ENCODE measurements at regions not wholly inside any gene's neighbourhood (a gene's known extent, or its start where the extent isn't known, plus 50 kb on each side); places are given as distances from the start of the nearest gene placed in this dataset.
"Not testable (repeated sequence)": the region's sequence is repeated elsewhere in the genome, so short reads cannot be mapped to it uniquely, and the experiment has no call there.

- no peak for DNase-seq (ENCODE audit: low read depth)
Observed at GRCh38 chr15:62506217-62506805, 341.2 kb upstream of the C2CD4B start.

- DNase-seq (ENCODE audit: low read depth) = no peak
Observed at GRCh38 chr15:62509395-62509958, 344.4 kb upstream of the C2CD4B start.

GRCh38 chr15:62510791-62511190 lies 345.7 kb upstream of the C2CD4B start:
- no peak for DNase-seq (ENCODE audit: low read depth)

- DNase-seq (ENCODE audit: low read depth) = no peak
Observed at GRCh38 chr15:62512904-62513303, 347.8 kb upstream of the C2CD4B start.

- no peak for DNase-seq (ENCODE audit: low read depth)
Observed at GRCh38 chr15:62513893-62514292, 348.8 kb upstream of the C2CD4B start.

- DNase-seq (ENCODE audit: low read depth) = no peak
Observed at GRCh38 chr15:62515696-62516395, 350.8 kb upstream of the C2CD4B start.

GRCh38 chr15:62517541-62517940 lies 352.5 kb upstream of the C2CD4B start:
- DNase-seq (ENCODE audit: low read depth) = no peak

- not testable (repeated sequence) for DNase-seq (ENCODE audit: low read depth)
Observed at GRCh38 chr15:62518666-62519065, 353.6 kb upstream of the C2CD4B start.

- no peak for DNase-seq (ENCODE audit: low read depth)
Observed at GRCh38 chr15:62519900-62520299, 354.8 kb upstream of the C2CD4B start.

- DNase-seq (ENCODE audit: low read depth) = no peak
Observed at GRCh38 chr15:62520887-62521286, 355.8 kb upstream of the C2CD4B start.

- no peak for DNase-seq (ENCODE audit: low read depth)
Observed at GRCh38 chr15:62521396-62521795, 356.3 kb upstream of the C2CD4B start.

GRCh38 chr15:62524848-62525247 lies 359.8 kb upstream of the C2CD4B start:
- DNase-seq (ENCODE audit: low read depth) = no peak

GRCh38 chr15:62527387-62527786 lies 362.3 kb upstream of the C2CD4B start:
- no peak for DNase-seq (ENCODE audit: low read depth)

GRCh38 chr15:62528505-62528904 lies 363.4 kb upstream of the C2CD4B start:
- no peak for DNase-seq (ENCODE audit: low read depth)

GRCh38 chr15:62532367-62532766 lies 367.3 kb upstream of the C2CD4B start:
- no peak for DNase-seq (ENCODE audit: low read depth)

GRCh38 chr15:62533687-62534086 lies 368.6 kb upstream of the C2CD4B start:
- no peak for DNase-seq (ENCODE audit: low read depth)

GRCh38 chr15:62534996-62535395 lies 369.9 kb upstream of the C2CD4B start:
- DNase-seq (ENCODE audit: low read depth) = no peak

GRCh38 chr15:62539236-62539635 lies 374.2 kb upstream of the C2CD4B start:
- DNase-seq (ENCODE audit: low read depth) = no peak

- DNase-seq (ENCODE audit: low read depth) = no peak
Observed at GRCh38 chr15:62541250-62541649, 376.2 kb upstream of the C2CD4B start.

- no peak for DNase-seq (ENCODE audit: low read depth)
Observed at GRCh38 chr15:62541846-62542245, 376.8 kb upstream of the C2CD4B start.

GRCh38 chr15:62544446-62544845 lies 379.4 kb upstream of the C2CD4B start:
- DNase-seq (ENCODE audit: low read depth) = no peak

- peak; percentile 17 for DNase-seq (ENCODE audit: low read depth)
Observed at GRCh38 chr15:62545467-62546227, 380.6 kb upstream of the C2CD4B start.

- no peak for DNase-seq (ENCODE audit: low read depth)
Observed at GRCh38 chr15:62546628-62547027, 381.5 kb upstream of the C2CD4B start.
